B cell (primary cell): ENCODE measurements at regions not wholly inside any gene's neighbourhood (a gene's known extent, or its start where the extent isn't known, plus 50 kb on each side); places are given as distances from the start of the nearest gene placed in this dataset.
"Not testable (repeated sequence)": the region's sequence is repeated elsewhere in the genome, so short reads cannot be mapped to it uniquely, and the experiment has no call there.

Experiments used
- EZH2 ChIP-seq: IDR thresholded peaks from 2 replicates; pipeline ENCODE4 v1.6.1; 2012; ENCODE audit warnings: borderline replicate concordance, low read depth, mild to moderate bottlenecking, moderate library complexity, low read length; ENCODE audit not compliant: insufficient read depth, poor library complexity, severe bottlenecking
- TF ChIP-seq, protein P1 (sequence below): fragments of 200-600 bp; IDR thresholded peaks from one replicate; pipeline ENCODE4 v1.8.0; 2022; ENCODE audit warnings: antibody characterized with exemption, mild to moderate bottlenecking

DNA sequence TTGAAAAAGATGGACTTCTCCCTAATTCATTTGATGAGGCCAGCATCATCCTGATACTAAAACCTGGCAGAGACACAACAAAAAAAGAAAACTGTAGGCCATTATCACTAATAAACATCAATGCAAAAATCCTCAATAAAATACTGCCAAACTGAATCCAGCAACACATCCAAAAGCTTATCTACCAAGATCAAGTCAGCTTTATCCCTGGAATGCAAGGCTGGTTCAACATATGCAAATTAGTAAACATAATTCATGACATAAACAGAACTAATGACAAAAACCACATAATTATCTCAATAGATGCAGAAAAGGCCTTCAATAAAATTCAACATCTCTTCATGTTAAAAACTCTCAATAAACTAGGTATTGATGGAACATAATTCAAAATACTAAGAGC is 166.1 kb upstream of the CNTNAP5 start:
- TF ChIP-seq, protein P1, sequence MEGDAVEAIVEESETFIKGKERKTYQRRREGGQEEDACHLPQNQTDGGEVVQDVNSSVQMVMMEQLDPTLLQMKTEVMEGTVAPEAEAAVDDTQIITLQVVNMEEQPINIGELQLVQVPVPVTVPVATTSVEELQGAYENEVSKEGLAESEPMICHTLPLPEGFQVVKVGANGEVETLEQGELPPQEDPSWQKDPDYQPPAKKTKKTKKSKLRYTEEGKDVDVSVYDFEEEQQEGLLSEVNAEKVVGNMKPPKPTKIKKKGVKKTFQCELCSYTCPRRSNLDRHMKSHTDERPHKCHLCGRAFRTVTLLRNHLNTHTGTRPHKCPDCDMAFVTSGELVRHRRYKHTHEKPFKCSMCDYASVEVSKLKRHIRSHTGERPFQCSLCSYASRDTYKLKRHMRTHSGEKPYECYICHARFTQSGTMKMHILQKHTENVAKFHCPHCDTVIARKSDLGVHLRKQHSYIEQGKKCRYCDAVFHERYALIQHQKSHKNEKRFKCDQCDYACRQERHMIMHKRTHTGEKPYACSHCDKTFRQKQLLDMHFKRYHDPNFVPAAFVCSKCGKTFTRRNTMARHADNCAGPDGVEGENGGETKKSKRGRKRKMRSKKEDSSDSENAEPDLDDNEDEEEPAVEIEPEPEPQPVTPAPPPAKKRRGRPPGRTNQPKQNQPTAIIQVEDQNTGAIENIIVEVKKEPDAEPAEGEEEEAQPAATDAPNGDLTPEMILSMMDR, result not testable (repeated sequence)
- not testable (repeated sequence) for TF ChIP-seq EZH2
